Sigmoid colon (tissue), 6 donors: ENCODE measurements at regions not wholly inside any gene's neighbourhood (a gene's known extent, or its start where the extent isn't known, plus 50 kb on each side); places are given as distances from the start of the nearest gene placed in this dataset.

Experiments
- DNase-seq: peaks from one replicate; pipeline ENCODE4 v3.0.0-alpha.2; 2019
- H3K27ac ChIP-seq, 4 donors: fragments of 200-600 bp; sonication (generic); one replicate each; pipeline ENCODE4 v1.5.1; 2016 to 2019; ENCODE audit warnings: mild to moderate bottlenecking in 1 of 4
- H3K27me3 ChIP-seq, 3 donors: fragments of 200-600 bp; sonication (generic); one replicate each; pipeline ENCODE4 v1.5.1; 2019; ENCODE audit warnings: mild to moderate bottlenecking in 1 of 3
- H3K36me3 ChIP-seq, 4 donors: fragments of 200-600 bp; sonication (generic); one replicate each; pipeline ENCODE4 v1.5.1; 2016 to 2019
- H3K4me1 ChIP-seq, 4 donors: fragments of 200-600 bp; sonication (generic); one replicate each; pipeline ENCODE4 v1.5.1; 2017 to 2019
- H3K4me3 ChIP-seq, 4 donors: fragments of 200-600 bp; sonication (generic); one replicate each; pipeline ENCODE4 v1.5.1; 2017 to 2019; ENCODE audit warnings: mild to moderate bottlenecking in 2 of 4, moderate library complexity in 1 of 4
- H3K9me3 ChIP-seq, 4 donors: fragments of 200-600 bp in 3 of 4; sonication (generic) in 3 of 4; one replicate each; pipeline versions ENCODE4 v1.5.1 to v1.6.1; 2013 to 2019
- CTCF ChIP-seq, 4 experiments: fragments of 450-650 bp in 3 of 4; fragments of 200-600 bp in 1 of 4; IDR thresholded peaks; one replicate each; pipeline ENCODE4 v1.5.1; 2016 to 2019; ENCODE audit warnings: antibody characterized with exemption in 4 of 4, mild to moderate bottlenecking in 3 of 4, moderate library complexity in 2 of 4
- EP300 ChIP-seq, 4 donors: sonication (generic); formaldehyde crosslinking; IDR thresholded peaks; one replicate each; pipeline ENCODE4 v1.6.1; 2017; ENCODE audit warnings: antibody characterized with exemption in 4 of 4
- POLR2A ChIP-seq, 2 donors: fragments of 450-650 bp; IDR thresholded peaks; one replicate each; pipeline ENCODE4 v1.6.1; 2016; ENCODE audit warnings: antibody characterized with exemption in 2 of 2, mild to moderate bottlenecking in 2 of 2, moderate library complexity in 2 of 2
- POLR2AphosphoS5 ChIP-seq, 4 donors: sonication (generic); formaldehyde crosslinking; IDR thresholded peaks; one replicate each; pipeline ENCODE4 v1.6.1; 2017; ENCODE audit warnings: antibody characterized with exemption in 4 of 4
- WGBS, 2 donors: extraction: QIAGEN DNeasy Blood & Tissue Kit; methylation state at CpG; one replicate each; pipeline ENCODE4 v1.1.7; 2013; 5-methylcytosine and 5-hydroxymethylcytosine counted together
- intact Hi-C: fragments of 100-400 bp; cut with DNase I; formaldehyde crosslinking; loops from one replicate; pipeline ENCODE4 v1.15.1; 2023
- donor health status: healthy with polysubstance abuse.
- donor health status: healthy.

- DNase-seq = no peak
- Histone ChIP-seq H3K27me3 (no peaks in the 10 kb centered on the region), H3K4me1 (no peaks in the 10 kb centered on the region), H3K9me3 (no peaks in the 10 kb centered on the region), H3K4me3 (no peak overlapping the region), H3K27ac (no peak overlapping the region), H3K36me3 (no peaks in the 10 kb centered on the region)
- TF ChIP-seq POLR2A (IDR thresholded peaks at IDR 0.05) (no peak), CTCF (IDR thresholded peaks at IDR 0.05) (no peak), POLR2AphosphoS5 (IDR thresholded peaks at IDR 0.05) (no peak), EP300 (IDR thresholded peaks at IDR 0.05) (no peak)
- intact Hi-C loops = no loop called here
- WGBS, 2 donors = 92 to 94% methylated on average over 3 of the region's 3 CpGs
Measured at GRCh38 chr12:67741270-67741669, 92.7 kb downstream of the DYRK2 start.

GRCh38 chr12:67742461-67742860 lies 93.9 kb downstream of the DYRK2 start:
- H3K4me1 ChIP-seq = no peaks in the 10 kb centered on the region
- no peak for TF ChIP-seq CTCF (IDR thresholded peaks at IDR 0.05)
- no peak for TF ChIP-seq EP300 (IDR thresholded peaks at IDR 0.05)
- TF ChIP-seq POLR2AphosphoS5 (IDR thresholded peaks at IDR 0.05) = no peak
- H3K27ac ChIP-seq = no peak overlapping the region
- H3K9me3 ChIP-seq = no peaks in the 10 kb centered on the region
- no peak overlapping the region for H3K4me3 ChIP-seq
- WGBS, 2 donors = 11 to 49% methylated on average over 1 of the region's 1 CpG
- intact Hi-C loops = no loop called here
- no peak for DNase-seq
- H3K27me3 ChIP-seq = no peaks in the 10 kb centered on the region
- no peaks in the 10 kb centered on the region for H3K36me3 ChIP-seq

- no peak for DNase-seq
- Histone ChIP-seq H3K27me3 (no peaks in the 10 kb centered on the region), H3K9me3 (no peaks in the 10 kb centered on the region), H3K27ac (no peak overlapping the region), H3K36me3 (no peaks in the 10 kb centered on the region), H3K4me1 (peaks cover 0 to 19% (median 10%) of the 10 kb centered on the region in 4 donors), H3K4me3 (no peak overlapping the region)
- TF ChIP-seq POLR2A (IDR thresholded peaks at IDR 0.05) (no peak), CTCF (IDR thresholded peaks at IDR 0.05) (no peak), POLR2AphosphoS5 (IDR thresholded peaks at IDR 0.05) (no peak), EP300 (IDR thresholded peaks at IDR 0.05) (no peak)
- 22 to 74% methylated on average over 2 of the region's 2 CpGs for WGBS, 2 donors
- intact Hi-C loops = no loop called here
Measured at GRCh38 chr12:67747869-67748742, 99.6 kb downstream of the DYRK2 start.

- WGBS, 2 donors = 15 to 71% methylated on average over 1 of the region's 1 CpG
- Histone ChIP-seq H3K4me1 (peaks cover 0 to 23% (median 12%) of the 10 kb centered on the region in 4 donors), H3K9me3 (no peaks in the 10 kb centered on the region), H3K4me3 (no peak overlapping the region), H3K36me3 (no peaks in the 10 kb centered on the region), H3K27ac (no peak overlapping the region), H3K27me3 (no peaks in the 10 kb centered on the region)
- DNase-seq = no peak
- intact Hi-C loops = no loop called here
- no peak for TF ChIP-seq EP300 (IDR thresholded peaks at IDR 0.05)
- TF ChIP-seq CTCF (IDR thresholded peaks at IDR 0.05) = no peak
- TF ChIP-seq POLR2A (IDR thresholded peaks at IDR 0.05) = no peak
- no peak for TF ChIP-seq POLR2AphosphoS5 (IDR thresholded peaks at IDR 0.05)
Measured at GRCh38 chr12:67748743-67749040, 100.1 kb downstream of the DYRK2 start.
